ENCODE measurements at regions not wholly inside any gene's neighbourhood (a gene's known extent, or its start where the extent isn't known, plus 50 kb on each side); places are given as distances from the start of the nearest gene placed in this dataset.

GRCh38 chr2:219699440-219699821 lies 72.0 kb downstream of the SLC4A3 start:
- TF ChIP-seq POLR2A (IDR thresholded peaks at IDR 0.05) = no peak
- TF ChIP-seq, protein P1, sequence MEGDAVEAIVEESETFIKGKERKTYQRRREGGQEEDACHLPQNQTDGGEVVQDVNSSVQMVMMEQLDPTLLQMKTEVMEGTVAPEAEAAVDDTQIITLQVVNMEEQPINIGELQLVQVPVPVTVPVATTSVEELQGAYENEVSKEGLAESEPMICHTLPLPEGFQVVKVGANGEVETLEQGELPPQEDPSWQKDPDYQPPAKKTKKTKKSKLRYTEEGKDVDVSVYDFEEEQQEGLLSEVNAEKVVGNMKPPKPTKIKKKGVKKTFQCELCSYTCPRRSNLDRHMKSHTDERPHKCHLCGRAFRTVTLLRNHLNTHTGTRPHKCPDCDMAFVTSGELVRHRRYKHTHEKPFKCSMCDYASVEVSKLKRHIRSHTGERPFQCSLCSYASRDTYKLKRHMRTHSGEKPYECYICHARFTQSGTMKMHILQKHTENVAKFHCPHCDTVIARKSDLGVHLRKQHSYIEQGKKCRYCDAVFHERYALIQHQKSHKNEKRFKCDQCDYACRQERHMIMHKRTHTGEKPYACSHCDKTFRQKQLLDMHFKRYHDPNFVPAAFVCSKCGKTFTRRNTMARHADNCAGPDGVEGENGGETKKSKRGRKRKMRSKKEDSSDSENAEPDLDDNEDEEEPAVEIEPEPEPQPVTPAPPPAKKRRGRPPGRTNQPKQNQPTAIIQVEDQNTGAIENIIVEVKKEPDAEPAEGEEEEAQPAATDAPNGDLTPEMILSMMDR (IDR thresholded peaks at IDR 0.05) = no peak

Measured in thyroid gland (tissue), 4 donors.